NCI-H1105 (cell line): ENCODE measurements at regions not wholly inside any gene's neighbourhood (a gene's known extent, or its start where the extent isn't known, plus 50 kb on each side); places are given as distances from the start of the nearest gene placed in this dataset.

Experiments used
- DNase-seq: peaks from one replicate; lab custom pipeline; 2025; lab: John Stamatoyannopoulos, UW

- DNase-seq = no peak
Measured at GRCh38 chr15:88403351-88403791, 63.8 kb downstream of the MRPL46 start.

GRCh38 chr15:88401996-88402656 is 65.1 kb downstream of the MRPL46 start:
- DNase-seq = no peak

DNA sequence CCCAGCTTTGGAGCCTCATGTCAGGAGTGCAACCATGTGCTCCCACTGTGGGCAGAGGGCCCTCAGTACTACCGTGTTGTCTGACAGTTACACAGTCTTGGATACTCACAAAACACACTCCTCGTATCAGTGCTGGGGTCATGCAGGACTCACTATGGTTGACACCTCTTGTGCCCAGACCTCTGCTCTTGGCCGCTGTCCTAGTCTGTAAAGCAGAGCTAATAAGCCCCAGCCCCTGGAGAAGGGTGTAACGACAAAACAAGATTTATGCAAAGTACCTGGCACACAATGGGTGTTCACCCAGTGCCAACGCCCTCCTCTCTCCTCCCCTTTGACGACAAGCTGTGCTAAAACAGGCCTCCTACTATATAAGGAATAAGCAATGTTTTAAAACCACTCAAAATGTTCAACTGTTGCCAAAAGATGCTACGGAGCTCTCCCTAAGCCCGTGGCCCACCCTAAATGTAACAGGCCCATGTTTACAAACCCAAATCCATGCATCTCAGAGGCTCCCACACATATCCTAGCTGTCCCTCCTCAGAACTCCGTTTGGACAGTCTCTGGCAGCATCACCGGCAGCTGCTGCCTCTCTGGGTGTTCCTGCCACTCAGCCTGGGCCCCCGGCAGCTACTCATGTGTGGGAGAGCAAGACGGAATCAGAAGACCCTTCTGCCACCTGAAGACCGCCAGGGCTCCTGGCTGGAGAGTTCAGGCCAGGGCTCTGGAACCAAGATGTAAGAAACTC is 65.8 kb downstream of the MRPL46 start:
- no peak for DNase-seq

GRCh38 chr15:88400591-88401250 is 66.5 kb downstream of the MRPL46 start:
- DNase-seq = no peak

DNA sequence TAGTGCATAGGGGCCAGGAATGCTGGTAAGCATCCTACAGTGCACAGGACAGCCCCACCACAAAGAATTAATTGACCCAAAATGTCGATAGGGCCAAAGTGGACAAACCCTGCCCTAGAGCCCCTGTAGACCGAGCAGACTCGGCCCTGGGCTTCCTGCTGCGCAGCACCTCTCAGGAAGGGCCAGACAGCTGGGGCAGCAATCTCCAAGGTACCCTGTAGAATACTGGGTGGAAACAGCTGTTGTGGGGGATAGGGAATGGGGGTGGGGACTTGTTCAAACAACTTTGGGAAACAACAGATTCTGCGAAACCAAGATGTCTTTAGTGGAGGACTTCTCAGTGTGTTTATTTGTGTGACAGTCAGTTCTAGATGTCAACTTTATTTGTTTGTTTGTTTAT is 67.1 kb downstream of the MRPL46 start:
- no peak for DNase-seq

DNA sequence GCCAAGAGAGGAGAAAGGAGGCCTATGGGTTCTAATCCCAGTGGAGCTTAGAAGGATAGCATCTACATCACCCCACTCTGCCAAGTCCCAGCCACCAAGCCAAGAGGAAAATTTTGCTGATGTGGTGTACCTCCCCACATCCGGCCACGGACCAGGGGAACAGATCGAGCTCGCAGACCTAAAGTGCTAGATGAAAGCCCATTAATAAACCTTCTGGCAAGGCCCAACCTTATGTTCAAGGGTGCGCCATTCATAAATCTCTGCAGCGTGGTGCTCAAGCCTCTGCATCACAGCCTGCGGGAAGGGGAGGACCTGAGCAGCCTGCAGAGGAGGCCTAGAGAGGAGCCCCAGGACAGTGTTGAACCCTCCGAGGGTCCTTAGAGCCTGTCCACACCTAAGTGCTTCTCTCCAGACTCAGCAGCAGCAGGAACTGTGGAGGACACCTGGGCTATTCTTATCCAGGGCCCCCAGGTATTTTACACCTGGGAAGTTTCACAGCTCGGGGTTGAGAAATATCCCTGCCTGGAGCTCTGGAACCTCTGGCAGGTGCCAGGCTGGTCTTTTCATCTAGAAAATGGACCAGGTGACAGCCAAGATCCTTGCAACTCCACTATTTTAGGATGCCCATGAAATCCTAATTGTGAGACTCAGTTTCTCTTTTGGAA is 68.0 kb downstream of the MRPL46 start:
- DNase-seq = no peak

GRCh38 chr15:88398011-88398410 is 69.2 kb downstream of the MRPL46 start:
- DNase-seq = no peak

DNA sequence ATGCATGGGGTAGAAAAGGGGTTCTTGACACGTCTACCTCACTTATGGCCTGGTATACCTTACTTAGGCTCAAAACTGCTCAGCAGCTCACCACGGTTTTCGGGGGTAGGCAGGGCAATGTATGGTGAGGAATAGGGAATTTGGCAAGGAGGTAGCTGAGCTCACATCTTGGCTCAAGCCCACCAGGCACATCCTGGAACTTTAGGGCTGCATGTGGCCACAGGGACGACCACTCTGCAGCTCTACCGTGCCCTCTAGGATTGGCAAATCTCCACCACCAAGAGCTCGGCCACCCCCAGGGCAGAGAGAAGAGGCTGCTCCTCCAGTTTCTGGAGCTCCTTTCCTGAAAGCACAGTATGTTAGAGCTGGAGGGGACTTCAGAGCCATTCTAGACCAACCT is 69.7 kb downstream of the MRPL46 start:
- no peak for DNase-seq

GRCh38 chr15:88395872-88396781 is 71.1 kb downstream of the MRPL46 start:
- no peak for DNase-seq

- DNase-seq = no peak
Measured at GRCh38 chr15:88395241-88395640, 71.9 kb downstream of the MRPL46 start.

- DNase-seq = no peak
Measured at GRCh38 chr15:88394553-88395145, 72.5 kb downstream of the MRPL46 start.

DNA sequence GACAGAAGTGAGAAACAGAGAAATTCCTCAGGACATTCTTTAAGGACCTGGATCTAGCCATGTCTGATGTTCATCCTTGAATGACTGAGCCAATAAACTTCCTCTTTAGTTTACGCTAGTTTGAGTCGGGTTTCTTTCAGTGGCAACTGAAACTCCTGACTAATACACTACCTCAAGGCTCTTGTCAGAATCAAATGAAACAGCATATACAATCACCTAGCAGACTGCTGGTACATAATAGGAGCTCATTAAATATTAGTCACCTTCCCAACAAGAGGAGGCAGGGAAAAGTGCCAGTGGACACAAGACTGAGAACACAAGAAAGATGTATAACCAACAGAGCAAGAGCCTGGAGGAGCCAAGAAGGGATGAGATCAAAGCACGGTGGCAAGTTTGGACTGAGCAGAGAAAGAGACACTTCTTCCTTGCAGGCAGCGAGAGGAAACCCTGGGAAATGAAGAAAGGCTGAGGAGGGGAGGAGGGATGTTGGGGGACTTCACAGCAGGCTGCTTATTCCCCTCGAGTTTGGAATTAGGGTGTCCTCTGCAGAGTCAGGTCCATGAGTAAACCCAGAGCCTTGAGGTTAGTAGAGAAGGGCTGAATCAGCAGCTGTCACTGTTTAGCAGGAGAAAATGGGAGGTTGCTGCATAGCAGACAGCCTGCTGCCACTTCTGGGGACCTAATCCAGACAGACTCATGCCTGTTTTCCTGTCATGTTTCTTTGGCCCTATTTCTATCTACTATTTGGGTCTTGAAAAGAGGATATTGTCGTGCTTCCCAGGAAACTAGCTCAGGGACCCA is 73.3 kb downstream of the MRPL46 start:
- DNase-seq = no peak

- no peak for DNase-seq
Measured at GRCh38 chr15:88391700-88392099, 75.5 kb downstream of the MRPL46 start.

DNA sequence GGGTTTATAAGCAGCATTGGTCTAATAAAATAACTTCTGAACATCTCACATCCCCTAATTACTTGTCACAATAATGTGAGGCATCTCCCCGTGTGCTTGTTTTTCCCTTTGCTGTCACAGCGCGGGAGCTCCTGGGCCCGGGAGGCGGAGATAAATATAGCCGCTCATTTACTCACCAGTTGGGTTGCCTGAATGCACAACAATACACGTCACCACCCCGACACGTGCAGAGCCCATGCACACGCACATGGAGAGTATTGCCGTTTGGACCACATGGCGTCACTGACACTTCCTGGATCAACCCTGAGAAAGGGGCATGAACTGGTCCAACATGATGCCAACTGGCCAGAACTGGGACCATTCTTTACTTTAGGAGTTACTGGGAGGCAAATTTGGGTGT is 76.2 kb downstream of the MRPL46 start:
- no peak for DNase-seq

DNA sequence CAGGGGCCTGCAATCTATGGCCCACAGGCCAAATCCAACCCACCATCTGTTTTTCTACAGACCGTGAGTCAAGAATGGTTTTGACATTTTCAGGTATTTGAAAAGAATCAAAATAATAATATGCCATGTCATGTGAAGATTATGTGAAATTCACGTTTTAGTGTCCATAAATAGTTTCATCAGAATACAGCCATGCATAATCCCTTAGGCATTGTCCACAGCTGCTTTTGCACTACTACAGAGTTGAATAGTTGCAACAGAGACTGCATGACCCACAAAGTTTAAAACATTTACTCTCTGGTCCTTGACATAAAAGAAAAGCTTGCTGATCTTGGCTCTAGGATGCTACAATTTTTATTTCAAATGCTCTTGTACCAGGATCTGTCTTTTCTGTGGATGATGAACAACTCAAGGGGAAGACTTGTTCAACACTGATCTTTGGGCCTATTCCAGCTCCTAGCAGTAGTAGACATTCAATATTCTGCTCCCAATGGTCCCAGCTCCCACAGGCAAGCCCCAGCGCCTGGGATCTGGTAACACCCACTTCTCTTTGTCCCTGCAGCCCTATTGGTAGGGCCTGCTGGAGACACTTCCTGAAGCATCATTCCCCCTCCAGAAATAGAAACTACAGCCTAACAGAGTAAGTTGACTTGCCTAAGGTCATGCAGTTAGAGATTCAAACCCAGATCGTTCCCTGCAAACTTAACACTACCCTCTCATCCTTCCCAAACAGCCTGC is 76.9 kb downstream of the MRPL46 start:
- DNase-seq = no peak

- DNase-seq = no peak
Measured at GRCh38 chr15:88389120-88389519, 78.1 kb downstream of the MRPL46 start.

DNA sequence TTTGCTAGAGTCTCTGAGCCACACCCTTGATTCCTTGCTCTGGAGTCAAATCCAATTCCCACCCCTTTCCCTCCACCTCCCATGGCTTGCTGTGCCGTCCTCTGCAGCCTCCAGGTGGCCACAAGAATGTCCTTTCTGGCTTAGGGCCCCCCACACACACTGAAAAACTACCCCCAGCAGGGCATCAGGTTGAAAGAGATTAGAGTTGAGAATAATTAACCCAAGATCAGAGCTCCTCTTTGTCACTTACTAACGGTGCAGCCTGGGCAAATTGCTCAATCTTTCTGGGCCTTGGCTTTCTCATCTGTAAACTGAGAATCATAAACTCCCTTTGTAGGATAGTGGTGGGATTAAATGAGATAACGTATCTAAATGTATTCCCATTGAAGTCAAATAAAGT is 78.5 kb downstream of the MRPL46 start:
- DNase-seq = no peak

- no peak for DNase-seq
Measured at GRCh38 chr15:88385078-88385700, 82.0 kb downstream of the MRPL46 start.

DNA sequence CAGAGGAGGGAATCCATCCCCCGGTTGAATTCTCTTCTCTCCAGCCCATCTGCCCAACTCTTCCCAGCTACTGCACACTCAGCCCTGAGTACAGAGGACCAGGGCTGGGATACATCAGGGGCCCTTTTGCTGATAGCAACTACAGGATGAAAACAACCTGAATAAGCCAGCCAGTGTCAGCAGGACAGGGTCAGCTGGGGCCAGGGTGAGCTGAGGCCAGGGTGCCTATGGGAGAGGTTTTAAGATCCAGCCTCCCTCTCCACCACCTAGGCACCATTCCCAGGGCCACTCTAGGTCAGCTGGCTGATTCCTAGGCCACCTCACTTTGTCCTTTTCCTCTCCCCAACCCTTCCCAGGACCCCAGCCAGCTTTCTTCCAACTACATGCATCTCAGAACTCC is 83.8 kb downstream of the MRPL46 start:
- DNase-seq = no peak
